Liver (tissue), 8 donors: ENCODE measurements at regions not wholly inside any gene's neighbourhood (a gene's known extent, or its start where the extent isn't known, plus 50 kb on each side); places are given as distances from the start of the nearest gene placed in this dataset.

Source experiments
- DNase-seq: peaks from one replicate; pipeline ENCODE4 v3.0.0-alpha.2; 2017; ENCODE audit warnings: low spot score
- H3K27ac ChIP-seq, 2 donors: one replicate each; pipeline ENCODE4 v1.7.0; 2013; ENCODE audit warnings: inconsistent platforms in 2 of 2, low read length in 2 of 2, control low read depth in 1 of 2, low read depth in 1 of 2, mild to moderate bottlenecking in 1 of 2
- H3K27me3 ChIP-seq, 4 donors: one replicate each; pipeline versions ENCODE4 v1.6.1 to v1.7.0; 2013; ENCODE audit warnings: low read length in 3 of 4, inconsistent platforms in 1 of 4, mild to moderate bottlenecking in 1 of 4, moderate library complexity in 1 of 4; ENCODE audit not compliant: control insufficient read depth in 4 of 4, insufficient read depth in 4 of 4
- H3K36me3 ChIP-seq, 4 donors: one replicate each; pipeline versions ENCODE4 v1.6.1 to v1.7.0; 2013; ENCODE audit warnings: low read length in 3 of 4, mild to moderate bottlenecking in 3 of 4, low read depth in 1 of 4, moderate library complexity in 1 of 4; ENCODE audit not compliant: control insufficient read depth in 4 of 4, insufficient read depth in 3 of 4
- H3K4me1 ChIP-seq, 4 donors: one replicate each; pipeline versions ENCODE4 v1.6.1 to v1.7.0; 2013; ENCODE audit warnings: low read length in 3 of 4, mild to moderate bottlenecking in 3 of 4, moderate library complexity in 1 of 4; ENCODE audit not compliant: control insufficient read depth in 4 of 4, insufficient read depth in 4 of 4
- H3K4me3 ChIP-seq, 3 donors: one replicate each; pipeline versions ENCODE4 v1.6.1 to v1.7.0; 2013; ENCODE audit warnings: low read length in 3 of 3, control low read depth in 1 of 3, low read depth in 1 of 3, mild to moderate bottlenecking in 1 of 3
- H3K9ac ChIP-seq, 2 donors: one replicate each; pipeline ENCODE4 v1.7.0; 2013; ENCODE audit warnings: low read length in 2 of 2, mild to moderate bottlenecking in 2 of 2, moderate library complexity in 2 of 2, control low read depth in 1 of 2, low read depth in 1 of 2
- H3K9me3 ChIP-seq, 4 donors: one replicate each; pipeline versions ENCODE4 v1.6.1 to v1.7.0; 2013; ENCODE audit warnings: low read length in 3 of 4; ENCODE audit not compliant: control insufficient read depth in 4 of 4
- EGR1 ChIP-seq, 2 donors: IDR thresholded peaks; 2 replicates each; pipeline ENCODE4 v1.6.1; 2016 to 2018; ENCODE audit warnings: antibody characterized with exemption in 2 of 2, low read depth in 2 of 2
- FOXA1 ChIP-seq: IDR thresholded peaks from 2 replicates; pipeline ENCODE4 v1.6.1; 2016; ENCODE audit warnings: antibody characterized with exemption
- FOXA2 ChIP-seq: IDR thresholded peaks from 2 replicates; pipeline ENCODE4 v1.6.1; 2016; ENCODE audit warnings: antibody characterized with exemption
- HNF4A ChIP-seq, 2 donors: conservative IDR thresholded peaks; 2 replicates each; pipeline ENCODE4 v1.6.1; 2016; ENCODE audit warnings: antibody characterized with exemption in 2 of 2, mild to moderate bottlenecking in 2 of 2
- HNF4G ChIP-seq: IDR thresholded peaks from 2 replicates; pipeline ENCODE4 v1.6.1; 2016; ENCODE audit warnings: antibody characterized with exemption
- JUND ChIP-seq, 2 donors: IDR thresholded peaks; 2 replicates each; pipeline ENCODE4 v1.6.1; 2016; ENCODE audit warnings: antibody characterized with exemption in 2 of 2
- NR2F2 ChIP-seq: IDR thresholded peaks from 2 replicates; pipeline ENCODE4 v1.6.1; 2016; ENCODE audit warnings: antibody characterized with exemption
- RAD21 ChIP-seq, 2 donors: IDR thresholded peaks; 2 replicates each; pipeline ENCODE4 v1.6.1; 2016; ENCODE audit warnings: antibody characterized with exemption in 2 of 2, mild to moderate bottlenecking in 2 of 2
- RXRA ChIP-seq, 2 donors: IDR thresholded peaks; 2 replicates each; pipeline ENCODE4 v1.6.1; 2017 to 2018; ENCODE audit warnings: antibody characterized with exemption in 2 of 2, mild to moderate bottlenecking in 1 of 2
- SP1 ChIP-seq: IDR thresholded peaks from 2 replicates; pipeline ENCODE4 v1.6.1; 2018; ENCODE audit warnings: antibody characterized with exemption, mild to moderate bottlenecking
- YY1 ChIP-seq: IDR thresholded peaks from 2 replicates; pipeline ENCODE4 v1.6.1; 2016; ENCODE audit warnings: antibody characterized with exemption, mild to moderate bottlenecking
- WGBS: extraction: QIAGEN DNeasy Blood & Tissue Kit; methylation state at CpG from one replicate; pipeline ENCODE4 v1.1.7; 2013; 5-methylcytosine and 5-hydroxymethylcytosine counted together
- TF ChIP-seq, protein P1 (sequence below): fragments of 150-350 bp; IDR thresholded peaks from 2 replicates; pipeline ENCODE4 v1.5.1; 2017; ENCODE audit warnings: improper control_type of control experiment, low read depth, low read length; ENCODE audit not compliant: missing input control
- TF ChIP-seq, protein P2 (sequence below): IDR thresholded peaks from 2 replicates; pipeline ENCODE4 v1.6.1; 2016; ENCODE audit warnings: antibody characterized with exemption, mild to moderate bottlenecking
- TF ChIP-seq, protein P3 (sequence below): IDR thresholded peaks from 2 replicates; pipeline ENCODE4 v1.6.1; 2016; ENCODE audit warnings: antibody characterized with exemption
- TF ChIP-seq, protein P4 (sequence below): IDR thresholded peaks from 2 replicates; pipeline ENCODE4 v1.6.1; 2016; ENCODE audit warnings: antibody characterized with exemption
- donor health status: healthy.
- donor health status: healthy.
- donor health status: healthy.
- donor health status: healthy.
- donor health status: healthy.

DNA sequence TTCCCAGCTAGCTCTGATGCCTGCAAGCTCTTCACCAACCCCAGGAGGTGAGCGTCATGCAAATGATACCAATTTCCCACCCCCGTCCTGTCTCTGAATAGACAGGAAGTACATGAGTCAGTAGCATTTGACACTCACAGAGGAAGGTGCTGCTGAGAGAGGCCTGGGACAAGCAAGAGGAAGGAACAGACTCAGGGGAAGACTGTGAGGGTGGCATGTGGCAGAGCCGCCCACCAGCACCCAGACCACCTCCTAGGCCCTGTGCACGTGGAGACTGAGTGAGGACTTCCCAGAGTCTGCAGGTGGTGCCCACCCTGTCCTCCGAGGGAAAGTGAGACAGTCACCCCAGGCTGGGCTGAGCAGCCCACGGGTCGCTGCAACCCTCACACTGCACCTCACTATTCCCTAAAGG lies 199.5 kb upstream of the SFSWAP start:
- no peak for DNase-seq
- Histone ChIP-seq H3K27ac (no peak overlapping the region), H3K4me1 (no peaks in the 10 kb centered on the region), H3K9me3 (peaks cover 0 to 3% (median 0%) of the 10 kb centered on the region in 4 donors), H3K9ac (no peak overlapping the region), H3K27me3 (peaks cover 0 to 16% (median 0%) of the 10 kb centered on the region in 4 donors), H3K4me3 (no peak overlapping the region), H3K36me3 (no peaks in the 10 kb centered on the region)
- TF ChIP-seq, protein P1, sequence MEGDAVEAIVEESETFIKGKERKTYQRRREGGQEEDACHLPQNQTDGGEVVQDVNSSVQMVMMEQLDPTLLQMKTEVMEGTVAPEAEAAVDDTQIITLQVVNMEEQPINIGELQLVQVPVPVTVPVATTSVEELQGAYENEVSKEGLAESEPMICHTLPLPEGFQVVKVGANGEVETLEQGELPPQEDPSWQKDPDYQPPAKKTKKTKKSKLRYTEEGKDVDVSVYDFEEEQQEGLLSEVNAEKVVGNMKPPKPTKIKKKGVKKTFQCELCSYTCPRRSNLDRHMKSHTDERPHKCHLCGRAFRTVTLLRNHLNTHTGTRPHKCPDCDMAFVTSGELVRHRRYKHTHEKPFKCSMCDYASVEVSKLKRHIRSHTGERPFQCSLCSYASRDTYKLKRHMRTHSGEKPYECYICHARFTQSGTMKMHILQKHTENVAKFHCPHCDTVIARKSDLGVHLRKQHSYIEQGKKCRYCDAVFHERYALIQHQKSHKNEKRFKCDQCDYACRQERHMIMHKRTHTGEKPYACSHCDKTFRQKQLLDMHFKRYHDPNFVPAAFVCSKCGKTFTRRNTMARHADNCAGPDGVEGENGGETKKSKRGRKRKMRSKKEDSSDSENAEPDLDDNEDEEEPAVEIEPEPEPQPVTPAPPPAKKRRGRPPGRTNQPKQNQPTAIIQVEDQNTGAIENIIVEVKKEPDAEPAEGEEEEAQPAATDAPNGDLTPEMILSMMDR, result no peak
- TF ChIP-seq FOXA2, result no peak
- TF ChIP-seq, protein P2, sequence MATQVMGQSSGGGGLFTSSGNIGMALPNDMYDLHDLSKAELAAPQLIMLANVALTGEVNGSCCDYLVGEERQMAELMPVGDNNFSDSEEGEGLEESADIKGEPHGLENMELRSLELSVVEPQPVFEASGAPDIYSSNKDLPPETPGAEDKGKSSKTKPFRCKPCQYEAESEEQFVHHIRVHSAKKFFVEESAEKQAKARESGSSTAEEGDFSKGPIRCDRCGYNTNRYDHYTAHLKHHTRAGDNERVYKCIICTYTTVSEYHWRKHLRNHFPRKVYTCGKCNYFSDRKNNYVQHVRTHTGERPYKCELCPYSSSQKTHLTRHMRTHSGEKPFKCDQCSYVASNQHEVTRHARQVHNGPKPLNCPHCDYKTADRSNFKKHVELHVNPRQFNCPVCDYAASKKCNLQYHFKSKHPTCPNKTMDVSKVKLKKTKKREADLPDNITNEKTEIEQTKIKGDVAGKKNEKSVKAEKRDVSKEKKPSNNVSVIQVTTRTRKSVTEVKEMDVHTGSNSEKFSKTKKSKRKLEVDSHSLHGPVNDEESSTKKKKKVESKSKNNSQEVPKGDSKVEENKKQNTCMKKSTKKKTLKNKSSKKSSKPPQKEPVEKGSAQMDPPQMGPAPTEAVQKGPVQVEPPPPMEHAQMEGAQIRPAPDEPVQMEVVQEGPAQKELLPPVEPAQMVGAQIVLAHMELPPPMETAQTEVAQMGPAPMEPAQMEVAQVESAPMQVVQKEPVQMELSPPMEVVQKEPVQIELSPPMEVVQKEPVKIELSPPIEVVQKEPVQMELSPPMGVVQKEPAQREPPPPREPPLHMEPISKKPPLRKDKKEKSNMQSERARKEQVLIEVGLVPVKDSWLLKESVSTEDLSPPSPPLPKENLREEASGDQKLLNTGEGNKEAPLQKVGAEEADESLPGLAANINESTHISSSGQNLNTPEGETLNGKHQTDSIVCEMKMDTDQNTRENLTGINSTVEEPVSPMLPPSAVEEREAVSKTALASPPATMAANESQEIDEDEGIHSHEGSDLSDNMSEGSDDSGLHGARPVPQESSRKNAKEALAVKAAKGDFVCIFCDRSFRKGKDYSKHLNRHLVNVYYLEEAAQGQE, result no peak
- no peak for TF ChIP-seq JUND (IDR thresholded peaks at IDR 0.05)
- TF ChIP-seq RAD21 (IDR thresholded peaks at IDR 0.05), result no peak
- TF ChIP-seq RXRA (IDR thresholded peaks at IDR 0.05), result no peak
- no peak for TF ChIP-seq FOXA1
- TF ChIP-seq EGR1 (IDR thresholded peaks at IDR 0.05; ENCODE audit: low read depth in 2 of 2), result no peak
- no peak for TF ChIP-seq HNF4A (conservative IDR thresholded peaks at IDR 0.05)
- TF ChIP-seq NR2F2, result no peak
- TF ChIP-seq SP1, result no peak
- no peak for TF ChIP-seq HNF4G
- TF ChIP-seq, protein P3, sequence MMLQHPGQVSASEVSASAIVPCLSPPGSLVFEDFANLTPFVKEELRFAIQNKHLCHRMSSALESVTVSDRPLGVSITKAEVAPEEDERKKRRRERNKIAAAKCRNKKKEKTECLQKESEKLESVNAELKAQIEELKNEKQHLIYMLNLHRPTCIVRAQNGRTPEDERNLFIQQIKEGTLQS, result no peak
- TF ChIP-seq, protein P4, sequence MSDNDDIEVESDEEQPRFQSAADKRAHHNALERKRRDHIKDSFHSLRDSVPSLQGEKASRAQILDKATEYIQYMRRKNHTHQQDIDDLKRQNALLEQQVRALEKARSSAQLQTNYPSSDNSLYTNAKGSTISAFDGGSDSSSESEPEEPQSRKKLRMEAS, result no peak
- WGBS, result 59% methylated on average over 7 of the region's 7 CpGs

DNA sequence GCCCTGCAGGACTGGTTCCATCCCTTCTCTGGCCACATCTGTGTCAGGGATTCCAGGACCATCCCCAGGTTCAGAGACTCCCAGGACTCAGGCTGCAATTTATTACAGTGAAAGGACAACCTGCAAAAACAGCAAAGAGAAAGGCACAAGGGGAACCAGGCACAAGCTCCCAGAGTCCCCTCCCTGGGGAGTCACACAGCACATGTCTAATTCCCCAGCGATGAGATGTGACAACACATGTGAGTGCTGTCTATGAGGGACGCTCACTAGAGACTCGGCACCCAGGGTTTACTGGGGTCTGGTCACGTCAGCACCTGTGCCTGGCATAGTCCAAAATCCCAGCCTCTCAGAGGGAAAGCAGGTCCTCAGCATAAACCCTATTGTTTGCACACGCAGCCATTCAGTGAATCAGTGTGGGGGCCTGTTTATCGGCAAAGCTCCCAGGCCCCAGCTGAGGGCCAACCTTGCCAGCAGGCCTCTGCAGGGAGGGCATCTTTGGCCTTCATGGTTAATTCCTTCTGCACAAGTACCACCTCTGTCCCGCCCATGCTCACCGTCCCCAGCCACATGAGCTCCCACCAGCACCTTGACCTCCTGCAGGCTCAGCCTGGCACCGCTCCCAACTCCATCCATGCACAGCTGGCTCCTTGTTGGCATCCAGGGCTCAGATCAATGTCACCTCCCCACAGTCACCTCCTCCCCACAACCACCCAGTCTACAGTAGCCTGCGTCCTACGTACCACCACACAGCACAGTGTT lies 198.9 kb upstream of the SFSWAP start:
- Histone ChIP-seq H3K4me1 (no peaks in the 10 kb centered on the region), H3K9me3 (peaks cover 0 to 3% (median 0%) of the 10 kb centered on the region in 4 donors), H3K9ac (no peak overlapping the region), H3K27me3 (peaks cover 0 to 12% (median 0%) of the 10 kb centered on the region in 4 donors), H3K27ac (no peak overlapping the region), H3K36me3 (no peaks in the 10 kb centered on the region), H3K4me3 (no peak overlapping the region)
- TF ChIP-seq, protein P1, result no peak
- TF ChIP-seq, protein P3, result no peak
- TF ChIP-seq HNF4A (conservative IDR thresholded peaks at IDR 0.05) (no peak), RAD21 (IDR thresholded peaks at IDR 0.05) (no peak), RXRA (IDR thresholded peaks at IDR 0.05) (no peak), SP1 (no peak), FOXA1 (no peak), NR2F2 (no peak), YY1 (no peak), HNF4G (no peak), EGR1 (IDR thresholded peaks at IDR 0.05; ENCODE audit: low read depth in 2 of 2) (no peak)
- no peak for DNase-seq
- WGBS, result 90% methylated on average over 11 of the region's 11 CpGs
